Panc1 (cell line): ENCODE measurements at regions not wholly inside any gene's neighbourhood (a gene's known extent, or its start where the extent isn't known, plus 50 kb on each side); places are given as distances from the start of the nearest gene placed in this dataset.

ENCODE experiments used
- POLR2AphosphoS5 ChIP-seq: IDR thresholded peaks from 2 replicates; pipeline ENCODE4 v1.6.1; 2012; ENCODE audit warnings: mild to moderate bottlenecking, low read depth, low read length, moderate library complexity
- SIN3A ChIP-seq: IDR thresholded peaks from 2 replicates; pipeline ENCODE4 v1.6.1; 2012; ENCODE audit warnings: low read depth, mild to moderate bottlenecking, low read length, moderate library complexity, borderline replicate concordance; ENCODE audit not compliant: insufficient read depth
- TF ChIP-seq, protein P1 (sequence below): fragments of 450-650 bp; IDR thresholded peaks from 2 replicates; pipeline ENCODE4 v1.5.1; 2017; ENCODE audit warnings: mild to moderate bottlenecking
- TF ChIP-seq, protein P2 (sequence below), 2 experiments: IDR thresholded peaks; 2 replicates each; pipeline ENCODE4 v1.6.1; 2011 to 2012; ENCODE audit warnings: low read depth in 2 of 2, control low read depth in 1 of 2, low read length in 1 of 2, mild to moderate bottlenecking in 1 of 2, moderate library complexity in 1 of 2; ENCODE audit not compliant: insufficient read depth in 1 of 2

DNA sequence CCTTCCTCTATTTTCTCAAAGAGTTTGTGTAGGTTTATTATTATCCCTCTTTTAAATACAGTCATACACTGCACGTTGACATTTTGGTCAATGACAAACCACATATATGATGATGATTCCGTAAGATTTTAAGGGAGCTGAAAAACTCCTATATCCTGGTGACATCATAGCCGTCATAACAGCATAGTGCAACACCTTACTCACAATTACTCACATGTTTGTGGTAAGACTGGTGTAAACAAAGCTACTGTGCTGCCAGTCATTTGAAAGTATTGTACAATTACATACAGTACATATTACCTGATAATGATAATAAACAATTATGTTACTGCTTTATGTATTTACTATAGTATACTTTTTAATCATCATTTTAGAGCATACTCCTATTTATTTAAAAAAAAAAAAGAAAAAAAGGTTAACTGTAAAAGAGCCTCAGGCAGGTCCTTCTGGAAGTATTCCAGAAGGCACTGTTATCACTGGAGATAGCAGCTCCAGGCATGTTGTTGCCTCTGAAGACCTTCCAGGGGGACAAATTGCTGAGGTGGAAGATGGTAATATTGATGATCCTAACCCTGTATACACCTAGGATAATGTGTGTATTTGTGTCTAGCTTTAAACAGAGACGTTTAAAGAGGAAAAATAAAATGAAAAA lies 123.3 kb upstream of the CDK1 start:
- TF ChIP-seq, protein P1, sequence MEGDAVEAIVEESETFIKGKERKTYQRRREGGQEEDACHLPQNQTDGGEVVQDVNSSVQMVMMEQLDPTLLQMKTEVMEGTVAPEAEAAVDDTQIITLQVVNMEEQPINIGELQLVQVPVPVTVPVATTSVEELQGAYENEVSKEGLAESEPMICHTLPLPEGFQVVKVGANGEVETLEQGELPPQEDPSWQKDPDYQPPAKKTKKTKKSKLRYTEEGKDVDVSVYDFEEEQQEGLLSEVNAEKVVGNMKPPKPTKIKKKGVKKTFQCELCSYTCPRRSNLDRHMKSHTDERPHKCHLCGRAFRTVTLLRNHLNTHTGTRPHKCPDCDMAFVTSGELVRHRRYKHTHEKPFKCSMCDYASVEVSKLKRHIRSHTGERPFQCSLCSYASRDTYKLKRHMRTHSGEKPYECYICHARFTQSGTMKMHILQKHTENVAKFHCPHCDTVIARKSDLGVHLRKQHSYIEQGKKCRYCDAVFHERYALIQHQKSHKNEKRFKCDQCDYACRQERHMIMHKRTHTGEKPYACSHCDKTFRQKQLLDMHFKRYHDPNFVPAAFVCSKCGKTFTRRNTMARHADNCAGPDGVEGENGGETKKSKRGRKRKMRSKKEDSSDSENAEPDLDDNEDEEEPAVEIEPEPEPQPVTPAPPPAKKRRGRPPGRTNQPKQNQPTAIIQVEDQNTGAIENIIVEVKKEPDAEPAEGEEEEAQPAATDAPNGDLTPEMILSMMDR: no peak
- no peak for TF ChIP-seq POLR2AphosphoS5
- TF ChIP-seq, protein P2, sequence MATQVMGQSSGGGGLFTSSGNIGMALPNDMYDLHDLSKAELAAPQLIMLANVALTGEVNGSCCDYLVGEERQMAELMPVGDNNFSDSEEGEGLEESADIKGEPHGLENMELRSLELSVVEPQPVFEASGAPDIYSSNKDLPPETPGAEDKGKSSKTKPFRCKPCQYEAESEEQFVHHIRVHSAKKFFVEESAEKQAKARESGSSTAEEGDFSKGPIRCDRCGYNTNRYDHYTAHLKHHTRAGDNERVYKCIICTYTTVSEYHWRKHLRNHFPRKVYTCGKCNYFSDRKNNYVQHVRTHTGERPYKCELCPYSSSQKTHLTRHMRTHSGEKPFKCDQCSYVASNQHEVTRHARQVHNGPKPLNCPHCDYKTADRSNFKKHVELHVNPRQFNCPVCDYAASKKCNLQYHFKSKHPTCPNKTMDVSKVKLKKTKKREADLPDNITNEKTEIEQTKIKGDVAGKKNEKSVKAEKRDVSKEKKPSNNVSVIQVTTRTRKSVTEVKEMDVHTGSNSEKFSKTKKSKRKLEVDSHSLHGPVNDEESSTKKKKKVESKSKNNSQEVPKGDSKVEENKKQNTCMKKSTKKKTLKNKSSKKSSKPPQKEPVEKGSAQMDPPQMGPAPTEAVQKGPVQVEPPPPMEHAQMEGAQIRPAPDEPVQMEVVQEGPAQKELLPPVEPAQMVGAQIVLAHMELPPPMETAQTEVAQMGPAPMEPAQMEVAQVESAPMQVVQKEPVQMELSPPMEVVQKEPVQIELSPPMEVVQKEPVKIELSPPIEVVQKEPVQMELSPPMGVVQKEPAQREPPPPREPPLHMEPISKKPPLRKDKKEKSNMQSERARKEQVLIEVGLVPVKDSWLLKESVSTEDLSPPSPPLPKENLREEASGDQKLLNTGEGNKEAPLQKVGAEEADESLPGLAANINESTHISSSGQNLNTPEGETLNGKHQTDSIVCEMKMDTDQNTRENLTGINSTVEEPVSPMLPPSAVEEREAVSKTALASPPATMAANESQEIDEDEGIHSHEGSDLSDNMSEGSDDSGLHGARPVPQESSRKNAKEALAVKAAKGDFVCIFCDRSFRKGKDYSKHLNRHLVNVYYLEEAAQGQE (IDR thresholded peaks at IDR 0.05; ENCODE audit: insufficient read depth in 1 of 2, low read depth in 2 of 2, low read length in 1 of 2): no peak
- TF ChIP-seq SIN3A: no peak
